ENCODE measurements at regions not wholly inside any gene's neighbourhood (a gene's known extent, or its start where the extent isn't known, plus 50 kb on each side); places are given as distances from the start of the nearest gene placed in this dataset.

DNA sequence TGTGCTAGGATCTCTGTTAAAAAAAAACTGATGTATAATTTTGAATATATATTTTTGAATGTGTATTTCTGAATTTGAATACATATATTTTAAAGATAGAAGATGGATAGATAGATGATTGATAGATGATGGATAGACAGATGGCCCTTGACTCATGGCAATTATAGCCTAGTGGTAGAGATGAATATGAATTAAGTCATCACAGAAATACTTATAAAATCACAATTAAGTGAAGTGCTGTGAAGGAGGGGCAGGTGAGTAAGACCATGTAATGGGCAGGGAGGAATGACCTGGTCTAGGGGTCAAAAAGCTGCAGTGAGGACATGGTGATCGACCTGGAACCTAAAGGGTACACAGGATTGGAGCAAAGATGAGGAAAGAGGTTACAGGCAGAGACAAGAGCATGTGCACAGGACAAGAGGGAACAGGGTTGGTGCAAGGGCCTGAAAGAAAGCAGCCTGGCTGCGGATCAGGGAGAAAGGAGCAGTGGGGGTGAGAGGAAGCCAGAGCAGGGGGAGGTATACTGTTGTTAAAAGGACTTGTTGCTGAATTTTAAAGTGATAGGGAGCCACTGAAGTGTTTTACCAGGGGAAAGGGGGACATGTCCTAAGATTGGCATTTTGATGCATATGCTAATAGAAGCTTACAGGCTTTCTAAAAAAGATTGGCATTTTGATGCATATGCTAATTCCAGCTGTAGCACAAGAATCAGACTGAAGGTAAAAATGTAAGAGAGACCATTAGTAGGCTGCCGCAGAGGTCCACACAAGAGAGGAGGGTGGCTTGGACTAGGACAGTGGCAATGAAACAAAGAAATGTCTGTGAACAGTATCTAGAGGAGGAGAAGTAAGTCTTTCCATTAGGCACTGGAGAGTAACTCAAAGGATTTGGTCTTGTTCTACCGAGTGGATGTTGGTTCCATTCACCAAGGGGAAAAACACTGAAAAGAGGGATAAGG is 527.8 kb downstream of the AGTPBP1 start:
- TF ChIP-seq, protein P1, sequence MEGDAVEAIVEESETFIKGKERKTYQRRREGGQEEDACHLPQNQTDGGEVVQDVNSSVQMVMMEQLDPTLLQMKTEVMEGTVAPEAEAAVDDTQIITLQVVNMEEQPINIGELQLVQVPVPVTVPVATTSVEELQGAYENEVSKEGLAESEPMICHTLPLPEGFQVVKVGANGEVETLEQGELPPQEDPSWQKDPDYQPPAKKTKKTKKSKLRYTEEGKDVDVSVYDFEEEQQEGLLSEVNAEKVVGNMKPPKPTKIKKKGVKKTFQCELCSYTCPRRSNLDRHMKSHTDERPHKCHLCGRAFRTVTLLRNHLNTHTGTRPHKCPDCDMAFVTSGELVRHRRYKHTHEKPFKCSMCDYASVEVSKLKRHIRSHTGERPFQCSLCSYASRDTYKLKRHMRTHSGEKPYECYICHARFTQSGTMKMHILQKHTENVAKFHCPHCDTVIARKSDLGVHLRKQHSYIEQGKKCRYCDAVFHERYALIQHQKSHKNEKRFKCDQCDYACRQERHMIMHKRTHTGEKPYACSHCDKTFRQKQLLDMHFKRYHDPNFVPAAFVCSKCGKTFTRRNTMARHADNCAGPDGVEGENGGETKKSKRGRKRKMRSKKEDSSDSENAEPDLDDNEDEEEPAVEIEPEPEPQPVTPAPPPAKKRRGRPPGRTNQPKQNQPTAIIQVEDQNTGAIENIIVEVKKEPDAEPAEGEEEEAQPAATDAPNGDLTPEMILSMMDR (IDR thresholded peaks at IDR 0.05) = no peak
- no peak for TF ChIP-seq EZH2 (IDR thresholded peaks at IDR 0.05; ENCODE audit: borderline replicate concordance, insufficient read depth, low read depth, low read length, poor library complexity, severe bottlenecking)

Measured in B cell (primary cell).